DMS153 (cell line): ENCODE measurements at regions not wholly inside any gene's neighbourhood (a gene's known extent, or its start where the extent isn't known, plus 50 kb on each side); places are given as distances from the start of the nearest gene placed in this dataset.

ENCODE experiments used
- DNase-seq: peaks from one replicate; lab custom pipeline; 2025; lab: John Stamatoyannopoulos, UW

DNA sequence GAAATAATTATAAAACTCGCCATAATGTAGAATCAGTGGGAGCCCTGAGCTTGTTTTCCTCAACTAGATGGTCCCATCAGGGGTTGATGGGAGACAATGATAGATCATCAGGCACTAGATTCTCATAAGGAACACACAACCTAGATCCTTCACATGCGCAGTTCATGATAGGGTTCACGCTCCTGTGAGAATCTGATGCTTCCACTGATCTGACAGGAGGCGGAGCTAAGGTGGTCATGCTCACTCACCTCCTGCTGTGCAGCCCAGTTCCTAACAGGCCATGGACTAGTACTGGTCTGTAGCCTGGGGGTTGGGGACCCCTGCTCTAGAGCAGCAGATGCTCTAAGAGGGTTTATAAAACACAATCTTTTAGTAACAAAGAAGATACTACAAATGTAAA is 183.6 kb downstream of the ANXA2 start:
- no peak for DNase-seq

GRCh38 chr15:60215225-60215963 is 182.4 kb downstream of the ANXA2 start:
- DNase-seq: peak; percentile 19

DNA sequence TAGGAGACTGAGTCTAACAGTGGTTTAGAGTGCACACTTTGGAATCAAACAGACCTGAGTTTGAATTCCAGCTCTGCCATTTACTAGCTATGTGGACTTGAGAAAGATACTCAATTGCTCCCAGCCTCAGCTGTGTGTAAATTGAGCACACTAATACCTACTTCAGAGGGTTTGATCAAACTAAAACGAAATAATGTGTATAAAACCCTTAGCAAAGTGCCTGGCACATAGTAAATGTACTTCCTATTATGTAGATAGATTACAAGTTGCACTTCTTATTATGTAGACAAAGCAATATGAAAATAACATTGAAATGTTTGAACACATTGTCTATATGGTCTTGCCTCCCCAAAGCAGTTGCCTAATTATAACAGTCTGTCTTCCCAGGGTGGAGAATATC is 180.6 kb downstream of the ANXA2 start:
- DNase-seq: no peak

DNA sequence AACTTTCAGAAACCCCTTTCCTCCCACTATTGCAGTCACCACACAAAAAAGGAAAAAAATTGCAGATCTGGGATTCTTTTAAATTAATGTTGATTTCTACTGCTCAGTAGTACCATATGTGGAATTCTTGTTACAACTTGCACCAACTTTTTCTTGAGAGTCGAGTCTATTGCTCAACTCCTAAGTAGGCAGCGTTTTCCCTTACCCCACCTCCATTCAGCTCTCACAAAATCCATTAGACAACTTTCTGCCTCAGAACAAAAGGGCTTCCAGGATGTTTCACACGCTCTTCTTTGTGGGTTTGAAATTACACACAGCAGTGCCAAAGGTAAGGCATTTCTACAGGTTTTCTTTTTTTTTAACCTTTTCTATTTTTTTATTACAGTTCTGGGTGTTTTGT is 179.5 kb downstream of the ANXA2 start:
- DNase-seq: no peak

DNA sequence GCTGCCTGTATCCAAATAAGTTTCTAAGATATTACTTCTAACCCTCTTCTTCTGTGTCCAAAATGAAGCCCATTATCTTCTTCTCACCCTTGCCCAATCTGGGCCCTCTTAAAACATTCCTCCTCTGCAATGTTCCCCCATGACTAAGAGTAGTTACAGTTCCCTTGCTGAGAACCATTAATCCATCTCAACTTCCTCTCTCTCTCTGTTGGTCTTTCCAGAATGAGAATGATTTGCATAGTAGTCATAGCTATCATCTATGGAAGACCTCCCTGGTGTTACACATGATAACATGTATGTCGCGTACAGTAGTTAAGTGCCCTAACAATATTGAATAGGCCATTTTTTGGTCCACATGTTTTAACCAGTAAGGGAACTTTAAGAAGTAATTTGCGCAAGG is 177.9 kb downstream of the ANXA2 start:
- DNase-seq: no peak

GRCh38 chr15:60221356-60221755 is 176.4 kb downstream of the ANXA2 start:
- no peak for DNase-seq

DNA sequence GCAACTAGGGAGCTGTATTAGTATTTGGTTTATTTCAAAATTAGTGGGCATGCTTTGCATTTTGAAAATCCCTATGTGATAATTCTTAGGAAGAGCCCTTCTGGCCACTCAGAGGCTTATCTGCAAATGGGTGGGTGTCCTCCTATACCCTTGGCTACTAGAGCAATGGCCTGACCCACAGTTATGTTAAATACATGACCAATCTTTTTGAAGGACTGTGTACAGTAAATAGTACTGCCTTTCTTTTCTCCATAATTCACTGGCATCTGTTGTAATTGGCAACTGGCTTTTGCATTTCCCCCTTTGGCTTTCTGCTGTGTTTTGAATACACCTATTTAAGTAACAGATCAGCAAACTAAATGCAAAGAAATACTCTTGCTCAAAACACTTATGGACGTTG is 175.4 kb downstream of the ANXA2 start:
- no peak for DNase-seq

DNA sequence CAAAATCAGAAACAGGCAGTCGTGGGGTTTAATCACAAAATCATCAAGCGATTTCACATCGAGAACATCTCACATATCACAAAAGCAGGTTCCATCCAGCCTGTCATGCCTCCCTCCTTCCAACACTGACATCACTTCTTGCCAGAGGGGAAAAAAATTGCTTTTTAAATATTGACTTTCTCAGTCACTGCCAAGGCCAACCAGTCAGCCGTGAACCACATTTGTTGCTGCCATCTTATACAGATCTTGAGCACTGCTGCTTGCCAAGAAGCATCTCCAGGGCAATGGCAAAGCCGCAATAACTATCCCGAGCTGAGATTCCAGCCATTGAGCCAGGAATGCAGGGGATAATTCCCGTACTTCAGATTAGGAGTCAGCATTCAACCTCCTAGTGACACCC is 174.6 kb downstream of the ANXA2 start:
- DNase-seq: no peak

DNA sequence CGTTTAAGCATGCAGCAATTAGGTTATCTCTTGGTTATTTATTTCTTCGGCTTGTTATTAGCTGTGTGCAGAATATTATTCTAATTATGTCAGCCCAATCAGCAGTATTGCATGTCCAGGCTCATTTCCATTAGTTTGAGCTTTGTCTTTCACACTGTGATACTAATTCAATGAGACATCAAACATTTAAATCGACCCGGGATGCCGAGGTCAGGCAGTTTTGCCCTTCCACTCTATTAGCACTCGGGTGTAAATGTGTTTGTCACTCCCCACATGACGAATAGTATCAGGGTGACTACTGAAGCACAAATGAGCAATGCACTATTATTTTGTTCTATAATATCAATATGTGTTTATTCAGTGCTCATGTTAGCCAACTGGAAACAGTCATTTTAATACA is 170.9 kb downstream of the ANXA2 start:
- no peak for DNase-seq

DNA sequence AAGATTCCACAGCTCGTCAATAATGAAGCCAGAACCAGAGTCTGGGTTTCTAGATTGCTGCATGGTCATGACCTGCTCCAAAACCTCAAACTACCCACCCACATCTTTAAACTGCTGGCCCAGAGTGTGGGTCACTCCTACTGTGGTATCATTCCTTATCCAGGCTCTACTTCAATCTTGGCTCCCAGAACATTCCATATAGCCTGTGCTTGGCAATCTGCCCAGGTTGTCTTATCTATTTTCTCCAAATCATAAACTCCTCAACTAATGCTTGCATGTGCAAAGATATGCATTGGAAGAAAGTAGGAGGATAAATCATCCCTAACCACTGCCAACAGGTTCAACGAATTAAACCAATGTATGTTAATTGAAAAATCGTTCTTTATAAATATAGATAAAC is 169.7 kb downstream of the ANXA2 start:
- DNase-seq: no peak

DNA sequence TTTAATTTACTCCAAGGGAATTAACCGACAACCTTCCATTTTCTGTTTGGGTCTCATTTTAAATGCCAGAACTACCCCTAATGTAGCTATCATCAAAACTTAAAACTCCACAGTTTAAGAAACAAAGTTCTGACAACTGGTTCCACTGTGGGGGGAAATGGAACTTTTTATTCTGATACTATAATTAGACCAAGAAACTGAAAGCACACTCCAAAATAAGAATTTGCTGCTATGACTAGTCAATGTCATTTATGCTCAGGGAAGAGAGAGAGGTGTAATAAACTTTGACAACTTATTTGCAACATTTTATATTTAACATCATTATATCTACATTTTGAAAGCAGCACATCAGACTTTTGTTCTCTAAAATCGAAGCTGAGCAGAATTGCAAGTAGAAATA is 169.2 kb downstream of the ANXA2 start:
- no peak for DNase-seq

DNA sequence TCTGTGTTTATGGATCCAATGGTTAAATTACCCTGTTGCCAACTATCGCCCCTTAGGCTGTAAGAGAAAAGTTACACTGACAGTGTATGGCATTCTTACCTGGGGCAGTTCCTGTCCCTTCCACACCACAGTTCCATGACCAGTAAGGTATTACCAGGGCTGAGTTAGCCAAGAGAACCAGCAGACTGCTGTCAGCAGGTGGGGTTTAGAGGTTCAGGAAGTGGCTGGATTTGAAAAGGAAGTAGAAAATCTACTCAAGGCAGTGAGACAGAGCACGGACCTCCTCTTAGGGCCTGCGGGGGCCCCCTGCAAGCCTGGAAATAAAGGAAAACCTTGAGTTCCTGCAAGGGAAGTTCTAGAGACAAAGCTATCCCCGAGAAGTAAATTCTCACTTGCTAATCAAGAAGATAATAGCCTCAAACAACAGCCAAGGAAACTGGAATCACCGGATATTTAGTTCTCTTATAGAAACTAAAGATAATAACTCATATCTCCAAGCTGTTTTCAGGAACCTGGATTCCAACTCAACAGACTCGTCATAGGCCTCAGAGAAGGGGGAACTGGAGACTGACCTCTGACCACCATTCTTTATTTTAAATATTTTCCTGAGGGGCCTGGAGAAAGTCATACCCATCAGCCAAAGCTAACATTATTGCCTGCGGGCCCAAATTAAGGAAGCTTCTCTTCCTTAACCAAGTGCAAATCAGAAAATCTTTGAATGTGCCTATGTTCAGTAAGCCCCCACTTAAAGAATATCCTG is 161.7 kb downstream of the ANXA2 start:
- no peak for DNase-seq

DNA sequence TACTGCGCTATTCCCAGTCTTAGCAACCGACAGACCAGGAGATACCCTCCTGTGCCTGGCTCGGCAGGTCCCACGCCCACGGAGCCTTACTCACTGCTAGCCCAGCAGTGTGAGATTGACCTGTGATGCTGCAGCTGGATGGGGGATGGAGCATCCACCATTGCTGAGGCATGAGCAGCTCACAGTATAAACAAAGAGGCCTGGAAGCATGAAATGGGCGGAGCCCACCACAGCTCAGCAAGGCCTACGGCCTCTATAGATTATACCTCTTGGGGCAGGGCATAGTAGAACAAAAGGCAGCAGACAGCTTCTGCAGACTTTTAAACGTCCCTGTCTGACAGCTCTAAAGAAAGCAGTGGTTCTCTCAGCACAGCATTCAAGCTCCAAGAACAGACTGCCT is 160.3 kb downstream of the ANXA2 start:
- DNase-seq: no peak

GRCh38 chr15:60243769-60244168 is 154.0 kb downstream of the ANXA2 start:
- DNase-seq: no peak

GRCh38 chr15:60244813-60245212 is 153.0 kb downstream of the ANXA2 start:
- DNase-seq: no peak

GRCh38 chr15:60250316-60250715 is 147.5 kb downstream of the ANXA2 start:
- DNase-seq: no peak

DNA sequence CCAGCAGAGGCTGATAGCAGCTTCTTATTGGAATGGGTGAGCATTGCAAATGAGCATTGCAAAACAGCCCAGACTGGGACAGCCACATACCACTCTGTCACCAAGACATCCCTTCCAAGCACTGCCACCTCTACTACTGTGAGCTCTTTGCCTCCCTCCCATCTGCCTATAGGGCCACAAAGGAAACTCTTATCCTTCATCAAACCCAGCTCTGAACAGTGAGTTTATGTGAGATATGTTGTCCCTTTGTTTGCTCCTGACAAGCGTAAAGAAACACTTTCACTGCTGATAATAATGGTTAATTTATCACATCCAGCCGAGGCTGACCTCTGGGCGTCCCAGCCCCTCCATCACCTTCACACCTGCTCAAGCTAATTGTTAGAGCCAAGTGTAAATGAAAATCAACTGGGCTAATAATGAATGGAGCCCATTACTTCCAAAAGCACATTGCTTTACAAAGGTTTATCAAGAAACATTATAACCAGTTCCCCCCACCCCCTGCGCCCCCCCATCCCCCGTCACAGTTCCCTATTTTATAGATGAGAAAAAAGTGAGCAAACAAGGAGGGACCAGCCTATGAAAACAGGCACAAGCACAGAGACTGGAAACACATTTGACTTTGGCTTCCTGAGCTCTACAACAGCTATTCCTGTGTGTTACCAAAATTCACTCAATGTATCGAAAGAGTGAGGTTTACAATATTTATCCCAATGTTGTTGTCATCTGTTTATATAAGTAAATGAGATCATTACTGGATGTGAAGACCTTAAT is 146.3 kb downstream of the ANXA2 start:
- DNase-seq: no peak

DNA sequence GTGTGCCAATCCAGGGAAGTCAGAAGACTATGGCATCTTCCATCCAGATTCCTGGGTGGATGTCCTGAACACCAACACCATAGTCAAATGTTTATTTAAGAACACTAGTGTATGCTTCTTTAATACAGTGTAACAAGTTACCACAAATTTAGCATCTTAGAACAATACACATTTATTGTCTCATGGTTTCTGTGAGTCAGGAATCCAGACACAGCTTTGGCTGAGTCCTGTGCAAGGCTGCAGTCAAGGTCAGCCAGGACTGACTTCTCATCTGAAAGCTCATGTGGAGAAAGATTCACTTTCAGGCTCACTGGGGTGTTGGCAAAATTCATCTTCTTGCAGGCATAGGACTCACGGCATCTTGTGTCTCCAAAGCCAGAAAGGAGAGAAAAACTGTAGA is 143.4 kb downstream of the ANXA2 start:
- DNase-seq: no peak

DNA sequence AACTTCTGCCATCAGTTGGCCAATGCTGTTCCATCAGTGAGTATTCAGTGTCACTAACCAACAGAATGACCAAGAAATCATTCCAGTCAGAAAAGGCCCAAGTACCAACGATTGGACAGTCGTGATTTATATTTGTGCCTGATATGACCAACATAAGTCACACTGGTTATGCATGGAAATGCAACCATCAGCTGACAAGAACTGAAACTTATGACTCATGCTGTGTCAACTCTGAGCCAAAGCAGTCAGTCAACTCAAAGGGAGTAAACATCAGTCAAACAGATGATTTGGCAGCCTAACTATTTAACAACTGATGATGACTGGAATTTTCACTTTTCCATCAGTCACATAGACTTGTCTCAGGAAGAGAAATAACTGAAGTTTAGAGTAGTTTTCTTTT is 142.4 kb downstream of the ANXA2 start:
- no peak for DNase-seq

- no peak for DNase-seq
Observed at GRCh38 chr15:60257591-60258159, 140.1 kb downstream of the ANXA2 start.

DNA sequence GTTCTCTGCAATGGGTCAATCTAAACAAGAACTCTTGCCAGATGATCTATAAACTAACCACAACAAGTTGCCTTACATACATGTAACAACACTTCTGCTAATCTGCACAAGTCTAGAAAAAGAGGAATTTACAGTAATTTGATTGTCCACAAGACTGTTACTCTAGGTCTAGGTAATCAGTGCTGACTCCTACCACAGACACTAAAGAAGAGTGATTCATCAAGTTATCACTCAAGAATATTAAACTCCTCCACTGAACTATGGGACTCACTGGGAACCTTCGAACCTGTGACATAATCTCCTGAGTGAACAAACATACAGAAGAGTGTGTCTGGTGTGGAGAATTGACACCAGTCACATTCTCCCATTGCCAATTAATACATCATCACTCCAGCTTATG is 138.3 kb downstream of the ANXA2 start:
- DNase-seq: no peak

GRCh38 chr15:60264088-60264487 is 133.7 kb downstream of the ANXA2 start:
- DNase-seq: no peak

DNA sequence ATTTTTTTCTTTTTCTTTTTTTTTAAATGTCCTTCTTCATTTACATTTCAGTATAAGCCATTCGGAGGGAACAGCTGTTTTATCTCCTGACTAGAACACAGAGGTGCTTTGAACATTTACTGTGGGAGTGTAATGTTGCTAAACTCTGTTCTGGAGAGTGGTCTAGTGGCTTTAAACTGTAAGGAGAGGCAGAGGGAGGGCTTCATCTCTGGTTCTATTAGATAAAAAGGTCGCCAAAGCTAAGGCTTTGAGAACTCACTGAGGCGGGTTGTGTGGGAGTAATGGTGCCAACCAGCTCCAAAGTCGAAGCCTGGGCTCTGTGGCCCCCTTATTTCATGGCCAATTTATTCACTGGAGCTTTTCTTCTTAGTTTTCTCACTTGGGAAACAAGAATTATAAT is 133.2 kb downstream of the ANXA2 start:
- DNase-seq: no peak
